Erythroblast (primary cell): ENCODE measurements at regions not wholly inside any gene's neighbourhood (a gene's known extent, or its start where the extent isn't known, plus 50 kb on each side); places are given as distances from the start of the nearest gene placed in this dataset.

Source experiments
- GATA1 ChIP-seq: IDR thresholded peaks from 2 replicates; pipeline ENCODE4 v1.6.1; 2011; ENCODE audit warnings: low read depth, mild to moderate bottlenecking, control low read depth, low read length, moderate library complexity
- POLR2A ChIP-seq: IDR thresholded peaks from 2 replicates; pipeline ENCODE4 v1.6.1; 2011; ENCODE audit warnings: mild to moderate bottlenecking, low read length

GRCh38 chr3:168645180-168645579 lies 549.5 kb upstream of the GOLIM4 start:
- TF ChIP-seq POLR2A (no peak), GATA1 (no peak)
